Liver (tissue), 2 donors: ENCODE measurements at regions not wholly inside any gene's neighbourhood (a gene's known extent, or its start where the extent isn't known, plus 50 kb on each side); places are given as distances from the start of the nearest gene placed in this dataset.

Experiments
- GABPA ChIP-seq, 2 donors: IDR thresholded peaks in 1 of 2; conservative IDR thresholded peaks in 1 of 2; 2 replicates each; pipeline ENCODE4 v1.6.1; 2016; ENCODE audit warnings: antibody characterized with exemption in 2 of 2, mild to moderate bottlenecking in 1 of 2, moderate library complexity in 1 of 2
- SP1 ChIP-seq: IDR thresholded peaks from 2 replicates; pipeline ENCODE4 v1.6.1; 2018; ENCODE audit warnings: antibody characterized with exemption, mild to moderate bottlenecking
- donor health status: healthy.

GRCh38 chr17:65340401-65340800 lies 203.2 kb downstream of the RGS9 start:
- TF ChIP-seq SP1 (no peak), GABPA (IDR thresholded peaks at IDR 0.05 in 1 of 2, conservative IDR thresholded peaks at IDR 0.05 in 1 of 2) (no peak)
